ENCODE measurements at regions not wholly inside any gene's neighbourhood (a gene's known extent, or its start where the extent isn't known, plus 50 kb on each side); places are given as distances from the start of the nearest gene placed in this dataset.

DNA sequence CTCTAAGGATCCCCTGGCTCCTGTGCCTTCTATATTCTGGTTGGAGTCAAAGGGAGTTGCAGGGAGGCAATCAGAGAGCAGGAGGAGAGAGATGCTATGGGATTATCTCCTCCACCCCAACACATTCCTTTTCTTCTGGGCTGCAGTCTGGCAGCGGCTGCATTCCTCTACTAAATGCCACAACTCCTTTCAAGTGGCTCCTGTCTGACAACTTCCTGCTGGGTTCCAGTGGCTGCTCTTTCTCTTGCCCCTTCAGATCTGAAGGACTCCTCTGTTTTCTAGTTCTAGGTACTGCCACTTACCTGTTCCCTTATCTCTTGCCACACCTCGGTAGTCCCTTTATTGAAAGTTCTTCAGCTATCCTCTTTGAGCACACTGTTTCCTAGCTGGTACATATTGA, 425.0 kb downstream of the SNAPC1 start:
- TF ChIP-seq POLR2A (IDR thresholded peaks at IDR 0.05): no peak
- TF ChIP-seq, protein P1, sequence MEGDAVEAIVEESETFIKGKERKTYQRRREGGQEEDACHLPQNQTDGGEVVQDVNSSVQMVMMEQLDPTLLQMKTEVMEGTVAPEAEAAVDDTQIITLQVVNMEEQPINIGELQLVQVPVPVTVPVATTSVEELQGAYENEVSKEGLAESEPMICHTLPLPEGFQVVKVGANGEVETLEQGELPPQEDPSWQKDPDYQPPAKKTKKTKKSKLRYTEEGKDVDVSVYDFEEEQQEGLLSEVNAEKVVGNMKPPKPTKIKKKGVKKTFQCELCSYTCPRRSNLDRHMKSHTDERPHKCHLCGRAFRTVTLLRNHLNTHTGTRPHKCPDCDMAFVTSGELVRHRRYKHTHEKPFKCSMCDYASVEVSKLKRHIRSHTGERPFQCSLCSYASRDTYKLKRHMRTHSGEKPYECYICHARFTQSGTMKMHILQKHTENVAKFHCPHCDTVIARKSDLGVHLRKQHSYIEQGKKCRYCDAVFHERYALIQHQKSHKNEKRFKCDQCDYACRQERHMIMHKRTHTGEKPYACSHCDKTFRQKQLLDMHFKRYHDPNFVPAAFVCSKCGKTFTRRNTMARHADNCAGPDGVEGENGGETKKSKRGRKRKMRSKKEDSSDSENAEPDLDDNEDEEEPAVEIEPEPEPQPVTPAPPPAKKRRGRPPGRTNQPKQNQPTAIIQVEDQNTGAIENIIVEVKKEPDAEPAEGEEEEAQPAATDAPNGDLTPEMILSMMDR (IDR thresholded peaks at IDR 0.05): no peak
- Histone ChIP-seq H3K27ac (no peak overlapping the region), H3K27me3 (no peaks in the 10 kb centered on the region), H3K36me3 (no peaks in the 10 kb centered on the region), H3K4me1 (no peaks in the 10 kb centered on the region), H3K9me3 (no peaks in the 10 kb centered on the region), H3K4me3 (no peak overlapping the region)
- 35% methylated on average over 2 of the region's 2 CpGs for WGBS (ENCODE audit: insufficient coverage, low coverage, low lambda C conversion rate, missing lambda C conversion rate)
- ATAC-seq (no peak), DNase-seq (no peak)
- intact Hi-C loops (cut with DNase I): no loop called here

DNA sequence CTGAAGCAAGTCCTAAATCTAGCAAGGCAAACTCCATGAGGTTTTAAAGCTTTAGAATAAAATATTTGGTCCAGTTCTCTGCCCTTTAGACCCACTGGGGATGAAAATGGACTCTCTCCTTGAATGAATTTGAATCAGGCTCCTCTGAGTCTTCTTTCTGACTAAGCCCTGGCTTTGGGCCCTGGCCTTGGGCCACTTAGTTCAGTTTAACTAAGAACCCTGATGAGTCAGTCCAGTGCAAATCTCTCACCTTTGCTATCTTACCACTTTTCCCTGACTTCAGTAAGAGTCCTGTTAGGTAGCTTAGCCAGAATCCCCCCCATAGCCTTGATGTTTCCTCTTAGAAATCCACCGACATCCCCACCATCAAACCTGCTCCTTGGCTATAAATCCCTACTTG, 427.5 kb downstream of the SNAPC1 start:
- H3K9me3 ChIP-seq: no peaks in the 10 kb centered on the region
- intact Hi-C loops (cut with DNase I): no loop called here
- no peaks in the 10 kb centered on the region for H3K36me3 ChIP-seq
- TF ChIP-seq, protein P1 (IDR thresholded peaks at IDR 0.05): no peak
- no peak for TF ChIP-seq POLR2A (IDR thresholded peaks at IDR 0.05)
- no peaks in the 10 kb centered on the region for H3K27me3 ChIP-seq
- no peak overlapping the region for H3K27ac ChIP-seq
- no peak overlapping the region for H3K4me3 ChIP-seq
- peak in 1 of 4 donors; percentile 59 for ATAC-seq
- H3K4me1 ChIP-seq: no peaks in the 10 kb centered on the region
- 0% methylated on average over 1 of the region's 1 CpG for WGBS (ENCODE audit: insufficient coverage, low coverage, low lambda C conversion rate, missing lambda C conversion rate)
- peak in 1 of 3 donors; percentile 31 for DNase-seq

DNA sequence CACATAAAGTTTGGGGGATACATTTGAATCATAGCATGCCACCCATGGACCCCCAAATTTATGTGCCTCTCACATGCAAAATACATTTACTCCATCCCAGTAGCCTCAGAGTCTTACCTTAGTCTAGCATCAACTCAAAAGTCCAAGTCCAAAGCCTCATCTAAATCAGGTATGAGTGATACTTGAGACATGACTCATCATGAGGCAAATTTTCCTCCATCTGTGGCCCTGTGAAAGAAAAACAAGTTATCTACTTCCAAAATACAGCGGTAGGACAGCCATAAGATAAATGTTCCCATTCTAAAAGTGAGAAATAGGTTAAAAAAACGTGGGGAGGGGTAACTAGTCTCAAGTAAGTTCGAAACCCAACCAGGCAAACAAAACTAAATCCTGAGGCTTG, 444.2 kb downstream of the SNAPC1 start:
- Histone ChIP-seq H3K4me3 (no peak overlapping the region), H3K27me3 (no peaks in the 10 kb centered on the region), H3K27ac (no peak overlapping the region), H3K36me3 (no peaks in the 10 kb centered on the region), H3K9me3 (no peaks in the 10 kb centered on the region), H3K4me1 (no peaks in the 10 kb centered on the region)
- WGBS (ENCODE audit: insufficient coverage, low coverage, low lambda C conversion rate, missing lambda C conversion rate): 37% methylated on average over 3 of the region's 3 CpGs
- intact Hi-C loops (cut with DNase I): no loop called here
- ATAC-seq: no peak
- TF ChIP-seq POLR2A (IDR thresholded peaks at IDR 0.05): no peak
- TF ChIP-seq, protein P1 (IDR thresholded peaks at IDR 0.05): no peak
- DNase-seq: no peak

DNA sequence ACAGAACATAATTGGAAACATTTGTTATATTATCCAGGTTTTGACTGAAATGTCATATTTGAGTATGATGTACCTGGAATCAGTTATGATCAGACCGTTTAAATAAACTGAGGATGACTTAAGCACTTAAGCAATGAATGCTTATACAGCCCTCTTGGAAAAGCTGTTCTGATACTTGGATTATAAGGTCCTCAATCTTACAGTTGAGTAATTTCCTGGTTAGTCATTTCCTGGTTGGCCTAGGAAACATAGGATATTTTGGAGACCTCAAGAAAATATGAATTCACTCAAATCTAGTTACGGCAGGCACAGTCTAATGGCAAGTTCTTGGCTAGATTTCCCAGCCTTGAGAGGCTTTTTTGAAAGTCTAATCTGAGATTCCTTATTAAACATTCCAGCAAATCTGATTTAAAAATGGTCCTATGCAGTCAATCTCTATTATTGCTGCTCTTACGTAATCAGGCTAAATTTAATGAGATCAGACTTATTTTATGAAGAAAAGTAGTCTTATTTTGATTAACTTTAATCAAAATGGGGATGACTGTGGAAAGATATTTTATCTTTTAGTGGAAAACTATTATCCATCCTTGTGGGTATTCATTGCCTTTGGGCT, 447.2 kb downstream of the SNAPC1 start:
- ATAC-seq (peak in 2 of 4 donors; percentile 54 to 56), DNase-seq (no peak)
- H3K4me3 ChIP-seq: no peak overlapping the region
- H3K9me3 ChIP-seq: no peaks in the 10 kb centered on the region
- H3K4me1 ChIP-seq: no peaks in the 10 kb centered on the region
- no peaks in the 10 kb centered on the region for H3K27me3 ChIP-seq
- intact Hi-C loops (cut with DNase I): no loop called here
- TF ChIP-seq POLR2A (IDR thresholded peaks at IDR 0.05): no peak
- TF ChIP-seq, protein P1 (IDR thresholded peaks at IDR 0.05): no peak
- WGBS (ENCODE audit: insufficient coverage, low coverage, low lambda C conversion rate, missing lambda C conversion rate): 61% methylated on average over 3 of the region's 3 CpGs
- H3K36me3 ChIP-seq: no peaks in the 10 kb centered on the region
- H3K27ac ChIP-seq: no peak overlapping the region

DNA sequence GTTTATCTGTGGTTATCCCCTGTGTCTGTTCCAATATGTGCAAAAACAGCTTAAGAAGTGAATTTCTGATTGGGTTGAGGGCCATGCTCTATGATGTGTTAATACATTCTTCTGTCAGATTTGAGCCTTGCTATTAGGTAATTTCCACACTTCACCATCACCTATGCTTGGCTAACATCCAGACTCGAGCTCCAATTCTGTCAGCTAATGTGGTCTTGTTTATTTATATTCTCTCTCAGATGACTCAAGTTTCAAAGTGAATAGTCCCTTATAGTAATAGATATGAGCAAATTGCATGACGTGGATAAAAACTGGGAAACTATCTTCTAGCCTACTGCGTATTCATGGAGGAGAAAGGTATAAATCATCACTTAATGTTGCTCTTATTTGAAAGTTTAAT, 451.3 kb downstream of the SNAPC1 start:
- TF ChIP-seq, protein P1 (IDR thresholded peaks at IDR 0.05): no peak
- TF ChIP-seq POLR2A (IDR thresholded peaks at IDR 0.05): no peak
- H3K4me1 ChIP-seq: no peaks in the 10 kb centered on the region
- H3K27ac ChIP-seq: no peak overlapping the region
- DNase-seq (no peak), ATAC-seq (no peak)
- 52% methylated on average over 3 of the region's 3 CpGs for WGBS (ENCODE audit: insufficient coverage, low coverage, low lambda C conversion rate, missing lambda C conversion rate)
- H3K27me3 ChIP-seq: no peaks in the 10 kb centered on the region
- intact Hi-C loops (cut with DNase I): no loop called here
- no peak overlapping the region for H3K4me3 ChIP-seq
- H3K9me3 ChIP-seq: no peaks in the 10 kb centered on the region
- no peaks in the 10 kb centered on the region for H3K36me3 ChIP-seq
